OCI-LY1 (cell line): ENCODE measurements at regions not wholly inside any gene's neighbourhood (a gene's known extent, or its start where the extent isn't known, plus 50 kb on each side); places are given as distances from the start of the nearest gene placed in this dataset.

Source experiments
- EZH2 ChIP-seq: fragments of 200-600 bp; sonication (generic), shearing (Covaris generic); IDR thresholded peaks from 2 replicates; pipeline ENCODE4 v1.8.0; 2017; ENCODE audit warnings: borderline replicate concordance, mixed run types, mild to moderate bottlenecking, antibody characterized with exemption, low read length, moderate library complexity, mixed read lengths
- TF ChIP-seq, protein P1 (sequence below): fragments of 200-600 bp; sonication (generic), shearing (Covaris generic); IDR thresholded peaks from 2 replicates; pipeline ENCODE4 v1.5.1; 2017; ENCODE audit warnings: mild to moderate bottlenecking, antibody characterized with exemption, low read length, moderate library complexity, mixed read lengths

DNA sequence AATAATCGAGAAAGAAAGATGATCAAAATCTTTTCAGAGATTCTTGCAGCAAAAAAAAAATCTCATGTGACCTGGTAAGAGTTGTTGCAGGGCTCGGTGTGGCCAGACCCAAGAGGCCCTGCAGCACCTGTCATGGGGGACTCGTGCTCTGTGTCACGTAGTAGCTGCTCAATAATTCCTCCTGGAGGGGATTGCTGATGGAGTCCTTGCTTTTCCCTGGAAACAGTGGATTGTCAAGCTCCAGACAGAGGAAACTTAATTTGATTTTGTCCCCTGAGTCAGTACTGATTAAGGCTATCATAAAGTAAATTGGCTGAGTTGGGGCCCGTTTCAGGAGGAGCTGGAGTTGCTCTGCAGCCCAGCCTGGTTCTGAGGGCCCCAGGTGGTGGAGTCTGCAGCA lies 125.2 kb downstream of the EDN3 start:
- TF ChIP-seq, protein P1, sequence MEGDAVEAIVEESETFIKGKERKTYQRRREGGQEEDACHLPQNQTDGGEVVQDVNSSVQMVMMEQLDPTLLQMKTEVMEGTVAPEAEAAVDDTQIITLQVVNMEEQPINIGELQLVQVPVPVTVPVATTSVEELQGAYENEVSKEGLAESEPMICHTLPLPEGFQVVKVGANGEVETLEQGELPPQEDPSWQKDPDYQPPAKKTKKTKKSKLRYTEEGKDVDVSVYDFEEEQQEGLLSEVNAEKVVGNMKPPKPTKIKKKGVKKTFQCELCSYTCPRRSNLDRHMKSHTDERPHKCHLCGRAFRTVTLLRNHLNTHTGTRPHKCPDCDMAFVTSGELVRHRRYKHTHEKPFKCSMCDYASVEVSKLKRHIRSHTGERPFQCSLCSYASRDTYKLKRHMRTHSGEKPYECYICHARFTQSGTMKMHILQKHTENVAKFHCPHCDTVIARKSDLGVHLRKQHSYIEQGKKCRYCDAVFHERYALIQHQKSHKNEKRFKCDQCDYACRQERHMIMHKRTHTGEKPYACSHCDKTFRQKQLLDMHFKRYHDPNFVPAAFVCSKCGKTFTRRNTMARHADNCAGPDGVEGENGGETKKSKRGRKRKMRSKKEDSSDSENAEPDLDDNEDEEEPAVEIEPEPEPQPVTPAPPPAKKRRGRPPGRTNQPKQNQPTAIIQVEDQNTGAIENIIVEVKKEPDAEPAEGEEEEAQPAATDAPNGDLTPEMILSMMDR = no peak
- TF ChIP-seq EZH2 = no peak
